Right lobe of liver (tissue), 6 donors: ENCODE measurements at regions not wholly inside any gene's neighbourhood (a gene's known extent, or its start where the extent isn't known, plus 50 kb on each side); places are given as distances from the start of the nearest gene placed in this dataset.

Experiments used
- ATAC-seq, 4 donors: fragments of 200-7000 bp; cut with Tn5 transposase; one replicate each; pipeline ENCODE4 v1.9.1; 2020; ENCODE audit warnings: mild to moderate bottlenecking in 4 of 4, moderate library complexity in 4 of 4
- DNase-seq, 3 donors: peaks; one replicate each; pipeline ENCODE4 v3.0.0-alpha.2; 2020
- H3K27ac ChIP-seq, 3 donors: fragments of 200-600 bp; one replicate each; pipeline ENCODE4 v1.8.0; 2022
- H3K27me3 ChIP-seq, 2 donors: fragments of 200-600 bp; one replicate each; pipeline ENCODE4 v1.8.0; 2022
- H3K36me3 ChIP-seq, 4 donors: fragments of 200-600 bp; sonication (generic) in 1 of 4; one replicate each; pipeline versions ENCODE4 v1.5.1 to v1.8.0; 2017 to 2022; ENCODE audit warnings: control low read depth in 1 of 4
- H3K4me1 ChIP-seq, 4 donors: fragments of 200-600 bp; sonication (generic) in 1 of 4; one replicate each; pipeline versions ENCODE4 v1.5.1 to v1.8.0; 2017 to 2022; ENCODE audit warnings: control low read depth in 1 of 4
- H3K4me3 ChIP-seq, 3 donors: fragments of 200-600 bp; one replicate each; pipeline ENCODE4 v1.8.0; 2022
- H3K9me3 ChIP-seq, 4 donors: fragments of 200-600 bp; sonication (generic) in 1 of 4; one replicate each; pipeline versions ENCODE4 v1.5.1 to v1.8.0; 2017 to 2022; ENCODE audit warnings: control low read depth in 1 of 4
- CTCF ChIP-seq, 4 donors: fragments of 200-600 bp in 3 of 4; fragments of 450-650 bp in 1 of 4; IDR thresholded peaks; one replicate each; pipeline versions ENCODE4 v1.5.1 to v1.8.0; 2016 to 2022; ENCODE audit warnings: antibody characterized with exemption in 4 of 4, mild to moderate bottlenecking in 2 of 4
- POLR2A ChIP-seq: fragments of 450-650 bp; IDR thresholded peaks from one replicate; pipeline ENCODE4 v1.6.1; 2017; ENCODE audit warnings: antibody characterized with exemption, mild to moderate bottlenecking
- WGBS: methylation state at CpG from one replicate; pipeline ENCODE4 v1.1.6; 2018; ENCODE audit warnings: low coverage, low lambda C conversion rate; ENCODE audit not compliant: insufficient coverage; ENCODE audit errors: missing lambda C conversion rate; 5-methylcytosine and 5-hydroxymethylcytosine counted together
- intact Hi-C, 2 donors: fragments of 100-400 bp; cut with DNase I; formaldehyde crosslinking; loops; one replicate each; pipeline versions ENCODE4 v1.11.2 to v1.14.1; 2022
- donor health status: DM: no; HTN: yes; CAD: no.
- donor health status: DM: no; HTN: no; CAD: no.
- donor health status: DM: no; HTN: no; CAD: no.
- donor health status: DM: no; HTN: yes; CAD: no.
- donor health status: DM: no; HTN: yes; CAD: no.

- Histone ChIP-seq H3K27me3 (no peaks in the 10 kb centered on the region), H3K4me1 (no peaks in the 10 kb centered on the region), H3K27ac (no peak overlapping the region), H3K9me3 (no peaks in the 10 kb centered on the region), H3K4me3 (no peak overlapping the region), H3K36me3 (no peaks in the 10 kb centered on the region)
- 29% methylated on average over 4 of the region's 4 CpGs for WGBS
- no peak for ATAC-seq
- intact Hi-C loops = no loop called here
- no peak for DNase-seq
- no peak for TF ChIP-seq POLR2A
- TF ChIP-seq CTCF (IDR thresholded peaks at IDR 0.05) = no peak
These were observed 210.7 kb downstream of the TLE3 start for GRCh38 chr15:69887009-69887408.

GRCh38 chr15:69887553-69887952, 210.2 kb downstream of the TLE3 start:
- TF ChIP-seq POLR2A (no peak), CTCF (IDR thresholded peaks at IDR 0.05) (no peak)
- ATAC-seq (no peak), DNase-seq (no peak)
- no CpG with 5 or more reads among the region's 1 CpG for WGBS
- no peaks in the 10 kb centered on the region for H3K27me3 ChIP-seq
- H3K4me1 ChIP-seq = no peaks in the 10 kb centered on the region
- H3K9me3 ChIP-seq = no peaks in the 10 kb centered on the region
- H3K36me3 ChIP-seq = no peaks in the 10 kb centered on the region
- intact Hi-C loops = no loop called here
- H3K27ac ChIP-seq = no peak overlapping the region
- H3K4me3 ChIP-seq = no peak overlapping the region

DNA sequence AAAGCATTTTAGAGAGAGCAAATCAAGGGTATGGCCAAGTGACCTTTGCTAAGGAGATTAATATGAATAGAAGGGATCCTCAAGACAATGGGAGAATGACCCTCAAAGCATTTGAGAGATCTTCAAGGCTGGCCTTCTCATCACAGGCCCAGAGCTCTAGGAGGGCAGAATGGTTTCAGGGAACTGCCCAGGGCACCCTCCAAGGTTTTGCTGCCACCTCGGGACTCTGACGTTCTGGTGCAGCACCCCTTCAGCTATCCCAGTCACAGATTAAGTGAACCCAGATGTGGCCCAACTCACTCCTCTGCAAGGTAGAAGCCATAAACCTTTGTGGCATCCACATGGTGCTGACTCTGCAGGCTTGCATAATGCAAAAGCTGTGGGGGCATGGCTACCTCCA, 209.3 kb downstream of the TLE3 start:
- whole genome bisulfite sequencing = 50% methylated on average over 2 of the region's 2 CpGs
- H3K4me1 ChIP-seq = no peaks in the 10 kb centered on the region
- intact Hi-C loops = no loop called here

DNA sequence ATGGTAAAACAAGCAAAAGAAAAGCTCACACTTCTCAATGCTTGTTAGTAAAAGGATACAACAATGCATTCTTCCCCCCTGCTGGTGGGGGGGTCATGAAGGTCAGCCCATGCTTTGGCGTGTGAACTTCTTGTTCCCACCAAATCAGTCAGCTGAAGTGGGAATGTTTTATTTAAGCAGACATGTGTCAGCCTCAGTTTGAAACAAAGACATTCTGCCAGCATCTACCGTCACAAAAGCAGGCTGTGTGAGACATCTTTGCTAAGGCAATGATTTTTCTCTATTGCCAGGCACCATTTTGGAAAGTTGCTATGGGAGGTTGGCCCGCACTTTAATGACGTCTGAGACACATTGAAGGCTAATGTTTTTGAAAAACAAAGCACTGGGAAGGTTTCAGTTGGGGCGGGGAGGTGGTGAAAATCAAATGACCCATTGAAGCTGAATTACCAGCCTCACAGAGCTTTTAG, 206.6 kb downstream of the TLE3 start:
- no peak for DNase-seq
- Histone ChIP-seq H3K4me3 (no peak overlapping the region), H3K36me3 (no peaks in the 10 kb centered on the region), H3K4me1 (no peaks in the 10 kb centered on the region), H3K27me3 (no peaks in the 10 kb centered on the region), H3K27ac (no peak overlapping the region), H3K9me3 (no peaks in the 10 kb centered on the region)
- intact Hi-C loops = no loop called here
- WGBS = 55% methylated on average over 5 of the region's 5 CpGs
- no peak for TF ChIP-seq CTCF (IDR thresholded peaks at IDR 0.05)
- no peak for TF ChIP-seq POLR2A
- ATAC-seq = no peak

More for the DNA sequence above, 209.3 kb downstream of the TLE3 start:
- no peak for TF ChIP-seq POLR2A
- no peak for TF ChIP-seq CTCF (IDR thresholded peaks at IDR 0.05)
- H3K4me3 ChIP-seq = no peak overlapping the region
- ATAC-seq = no peak
- H3K36me3 ChIP-seq = no peaks in the 10 kb centered on the region
- DNase-seq = no peak
- H3K9me3 ChIP-seq = no peaks in the 10 kb centered on the region
- H3K27me3 ChIP-seq = no peaks in the 10 kb centered on the region
- no peak overlapping the region for H3K27ac ChIP-seq

GRCh38 chr15:69891606-69892005, 206.1 kb downstream of the TLE3 start:
- Histone ChIP-seq H3K9me3 (no peaks in the 10 kb centered on the region), H3K4me3 (no peak overlapping the region), H3K36me3 (no peaks in the 10 kb centered on the region), H3K27ac (no peak overlapping the region), H3K4me1 (no peaks in the 10 kb centered on the region), H3K27me3 (no peaks in the 10 kb centered on the region)
- intact Hi-C loops = no loop called here
- 68% methylated on average over 7 of the region's 7 CpGs for WGBS
- DNase-seq (no peak), ATAC-seq (no peak)
- TF ChIP-seq POLR2A (no peak), CTCF (IDR thresholded peaks at IDR 0.05) (no peak)
